ENCODE measurements at regions not wholly inside any gene's neighbourhood (a gene's known extent, or its start where the extent isn't known, plus 50 kb on each side); places are given as distances from the start of the nearest gene placed in this dataset.

DNA sequence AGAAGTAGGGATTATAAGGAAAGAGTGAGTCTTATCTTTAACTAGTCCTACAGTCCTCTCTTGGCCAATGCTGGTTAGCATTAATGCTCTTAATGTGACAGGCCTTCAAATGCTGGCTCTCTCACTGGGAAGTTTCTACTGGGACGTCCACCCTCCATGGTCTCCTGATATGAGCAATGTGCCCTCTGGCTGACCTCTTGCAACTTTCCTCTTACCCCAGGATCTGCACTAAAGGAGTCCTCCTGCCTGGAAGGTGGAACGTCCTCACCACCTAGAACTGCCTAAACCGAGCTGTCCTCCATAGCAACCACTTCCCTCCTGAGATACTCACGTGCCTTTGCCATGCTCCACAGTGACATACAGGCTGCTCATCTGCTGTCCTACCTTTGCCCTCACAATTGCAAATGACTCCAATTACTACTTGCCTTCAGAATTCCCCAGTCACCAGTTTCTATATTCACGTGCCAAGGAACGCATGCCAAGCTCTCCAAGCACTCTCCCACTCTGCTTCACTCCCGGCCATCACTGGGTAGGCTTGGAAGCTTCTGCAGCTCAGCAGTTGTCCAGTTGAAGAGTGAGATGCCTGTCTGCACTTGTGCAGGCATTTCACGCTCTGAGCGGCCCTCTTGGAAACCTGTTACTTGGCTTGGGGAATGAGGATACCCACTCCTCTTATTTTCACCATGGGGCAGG, 404.7 kb downstream of the RRAGC start:
- TF ChIP-seq, protein P1, sequence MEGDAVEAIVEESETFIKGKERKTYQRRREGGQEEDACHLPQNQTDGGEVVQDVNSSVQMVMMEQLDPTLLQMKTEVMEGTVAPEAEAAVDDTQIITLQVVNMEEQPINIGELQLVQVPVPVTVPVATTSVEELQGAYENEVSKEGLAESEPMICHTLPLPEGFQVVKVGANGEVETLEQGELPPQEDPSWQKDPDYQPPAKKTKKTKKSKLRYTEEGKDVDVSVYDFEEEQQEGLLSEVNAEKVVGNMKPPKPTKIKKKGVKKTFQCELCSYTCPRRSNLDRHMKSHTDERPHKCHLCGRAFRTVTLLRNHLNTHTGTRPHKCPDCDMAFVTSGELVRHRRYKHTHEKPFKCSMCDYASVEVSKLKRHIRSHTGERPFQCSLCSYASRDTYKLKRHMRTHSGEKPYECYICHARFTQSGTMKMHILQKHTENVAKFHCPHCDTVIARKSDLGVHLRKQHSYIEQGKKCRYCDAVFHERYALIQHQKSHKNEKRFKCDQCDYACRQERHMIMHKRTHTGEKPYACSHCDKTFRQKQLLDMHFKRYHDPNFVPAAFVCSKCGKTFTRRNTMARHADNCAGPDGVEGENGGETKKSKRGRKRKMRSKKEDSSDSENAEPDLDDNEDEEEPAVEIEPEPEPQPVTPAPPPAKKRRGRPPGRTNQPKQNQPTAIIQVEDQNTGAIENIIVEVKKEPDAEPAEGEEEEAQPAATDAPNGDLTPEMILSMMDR (IDR thresholded peaks at IDR 0.05 in 8 of 11, conservative IDR thresholded peaks at IDR 0.05 in 3 of 11) = no peak
- TF ChIP-seq POLR2AphosphoS5 (IDR thresholded peaks at IDR 0.05) = no peak
- no peak for TF ChIP-seq POLR2A (IDR thresholded peaks at IDR 0.05)

Data from spleen (tissue), 7 donors.